ENCODE measurements at regions not wholly inside any gene's neighbourhood (a gene's known extent, or its start where the extent isn't known, plus 50 kb on each side); places are given as distances from the start of the nearest gene placed in this dataset.
"Not testable (repeated sequence)": the region's sequence is repeated elsewhere in the genome, so short reads cannot be mapped to it uniquely, and the experiment has no call there.

DNA sequence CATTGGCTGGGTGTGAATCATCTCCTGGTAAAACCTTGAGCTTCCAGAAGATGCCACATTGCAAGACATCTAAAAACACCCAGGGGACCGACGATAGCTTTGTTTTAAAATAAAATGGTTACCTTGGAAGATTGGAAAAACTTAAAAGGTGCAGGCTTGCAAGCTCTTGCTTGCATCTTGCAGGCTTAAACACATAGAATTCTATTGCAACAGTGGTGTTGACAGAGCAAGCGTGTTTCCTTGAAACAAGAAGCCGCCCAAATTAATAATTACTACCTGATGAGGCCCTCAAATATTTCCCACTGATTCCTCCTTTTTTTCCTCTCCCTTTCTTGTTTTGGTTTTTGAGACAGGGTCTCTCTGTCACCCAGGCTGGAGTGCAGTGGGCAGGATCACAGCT, 137.1 kb upstream of the BASP1 start:
- no peak for TF ChIP-seq CTCF (IDR thresholded peaks at IDR 0.05; ENCODE audit: extremely low read depth, insufficient read depth, missing control alignments)

GRCh38 chr5:17081142-17081541, 136.3 kb upstream of the BASP1 start:
- TF ChIP-seq CTCF (IDR thresholded peaks at IDR 0.05; ENCODE audit: extremely low read depth, insufficient read depth, missing control alignments), result no peak
- DNase-seq (ENCODE audit: low spot score), result no peak
- in situ Hi-C loops (cut with MboI; ENCODE audit: low pct_unique_long_range_greater_than_20kb, low sequenced_read_pairs, unreplicated experiment), result no loop called here

More for the DNA sequence above, 137.1 kb upstream of the BASP1 start:
- in situ Hi-C loops (cut with MboI; ENCODE audit: low pct_unique_long_range_greater_than_20kb, low sequenced_read_pairs, unreplicated experiment), result no loop called here
- no peak for DNase-seq (ENCODE audit: low spot score)

- DNase-seq (ENCODE audit: low spot score); in situ Hi-C loops (cut with MboI; ENCODE audit: low pct_unique_long_range_greater_than_20kb, low sequenced_read_pairs, unreplicated experiment): not testable (repeated sequence)
These were observed 134.2 kb upstream of the BASP1 start for GRCh38 chr5:17083276-17083675.

DNA sequence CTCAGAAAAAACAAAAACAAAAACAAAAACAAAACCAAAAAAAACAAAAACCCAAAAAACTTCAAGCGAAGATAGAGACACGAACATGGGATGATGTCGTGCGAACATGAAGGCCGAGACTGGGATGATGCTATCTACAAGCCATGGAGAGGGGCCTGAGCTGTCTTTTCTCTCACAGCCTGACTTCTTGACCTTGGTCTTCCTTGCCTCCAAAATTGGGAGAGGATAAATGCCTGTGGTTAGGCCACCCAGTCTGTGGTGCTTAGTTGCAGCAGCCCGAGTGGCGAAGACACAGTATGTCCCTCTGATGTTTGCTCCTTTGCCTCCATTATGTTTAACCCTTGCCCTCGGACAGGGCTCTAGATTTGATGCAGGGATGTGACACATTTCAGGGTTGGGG, 130.4 kb upstream of the BASP1 start:
- no peak for TF ChIP-seq CTCF (IDR thresholded peaks at IDR 0.05; ENCODE audit: extremely low read depth, insufficient read depth, missing control alignments)
- in situ Hi-C loops (cut with MboI; ENCODE audit: low pct_unique_long_range_greater_than_20kb, low sequenced_read_pairs, unreplicated experiment), result no loop called here

GRCh38 chr5:17088051-17088450, 129.4 kb upstream of the BASP1 start:
- in situ Hi-C loops (cut with MboI; ENCODE audit: low pct_unique_long_range_greater_than_20kb, low sequenced_read_pairs, unreplicated experiment), result no loop called here
- TF ChIP-seq CTCF (IDR thresholded peaks at IDR 0.05; ENCODE audit: extremely low read depth, insufficient read depth, missing control alignments), result no peak
- DNase-seq (ENCODE audit: low spot score), result no peak

More for the DNA sequence above, 130.4 kb upstream of the BASP1 start:
- no peak for DNase-seq (ENCODE audit: low spot score)

DNA sequence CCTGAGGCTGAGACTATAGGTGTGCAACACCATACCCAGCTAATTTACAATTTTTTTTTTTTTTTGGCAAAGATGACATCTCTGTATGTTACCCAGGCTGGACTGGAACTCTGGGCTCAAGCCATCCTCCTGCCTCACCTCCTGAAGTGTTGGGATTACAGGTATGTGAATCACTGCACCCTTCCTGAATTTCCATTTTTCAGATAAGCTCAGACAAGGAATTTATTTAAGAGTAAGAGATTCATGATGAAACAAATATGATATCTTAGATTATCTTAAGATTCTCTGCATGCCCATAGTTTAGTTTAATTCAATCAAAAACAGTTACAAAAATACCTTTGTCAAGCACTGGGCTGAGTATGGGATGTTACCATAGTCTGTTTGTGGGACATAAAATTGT, 128.4 kb upstream of the BASP1 start:
- DNase-seq (ENCODE audit: low spot score), result no peak
- in situ Hi-C loops (cut with MboI; ENCODE audit: low pct_unique_long_range_greater_than_20kb, low sequenced_read_pairs, unreplicated experiment), result no loop called here
- TF ChIP-seq CTCF (IDR thresholded peaks at IDR 0.05; ENCODE audit: extremely low read depth, insufficient read depth, missing control alignments), result no peak

- DNase-seq (ENCODE audit: low spot score), result no peak
- no peak for TF ChIP-seq CTCF (IDR thresholded peaks at IDR 0.05; ENCODE audit: extremely low read depth, insufficient read depth, missing control alignments)
- in situ Hi-C loops (cut with MboI; ENCODE audit: low pct_unique_long_range_greater_than_20kb, low sequenced_read_pairs, unreplicated experiment), result no loop called here
These were observed 127.7 kb upstream of the BASP1 start for GRCh38 chr5:17089690-17090089.
